ENCODE measurements at regions not wholly inside any gene's neighbourhood (a gene's known extent, or its start where the extent isn't known, plus 50 kb on each side); places are given as distances from the start of the nearest gene placed in this dataset.
"Not testable (repeated sequence)": the region's sequence is repeated elsewhere in the genome, so short reads cannot be mapped to it uniquely, and the experiment has no call there.

DNA sequence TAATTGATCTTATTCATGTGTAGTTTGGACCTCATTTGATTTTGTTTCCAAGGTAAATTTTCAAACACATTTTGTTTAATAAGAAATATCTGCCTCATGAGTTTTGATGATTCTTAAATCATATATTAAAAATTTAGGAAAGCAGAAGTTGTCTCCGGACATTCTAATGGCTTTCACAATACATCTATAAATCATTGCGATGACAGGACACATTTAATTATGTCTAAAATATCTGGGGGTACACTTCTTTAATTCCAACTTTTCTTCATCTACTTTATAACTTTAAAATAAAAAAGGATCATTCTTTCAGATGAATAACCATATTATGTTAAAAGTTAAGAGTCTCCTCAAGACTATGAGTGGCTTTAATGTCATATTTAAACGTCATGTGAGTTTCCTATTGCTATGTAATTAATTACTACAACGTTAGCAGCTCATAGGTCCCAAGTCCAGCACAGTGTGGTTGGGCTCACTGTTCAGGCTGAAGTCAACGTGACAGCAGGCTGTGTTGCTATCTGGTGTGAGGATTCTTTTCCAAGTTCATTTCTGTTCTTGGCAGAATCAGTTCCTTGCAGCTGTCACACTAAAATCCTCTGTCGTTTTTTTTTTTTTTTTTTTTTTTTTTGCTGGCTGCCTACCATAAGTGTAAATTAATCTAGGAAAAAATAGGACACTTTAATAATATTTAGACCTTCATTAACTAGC, 893.5 kb downstream of the LTN1 start:
- DNase-seq: no peak

DNA sequence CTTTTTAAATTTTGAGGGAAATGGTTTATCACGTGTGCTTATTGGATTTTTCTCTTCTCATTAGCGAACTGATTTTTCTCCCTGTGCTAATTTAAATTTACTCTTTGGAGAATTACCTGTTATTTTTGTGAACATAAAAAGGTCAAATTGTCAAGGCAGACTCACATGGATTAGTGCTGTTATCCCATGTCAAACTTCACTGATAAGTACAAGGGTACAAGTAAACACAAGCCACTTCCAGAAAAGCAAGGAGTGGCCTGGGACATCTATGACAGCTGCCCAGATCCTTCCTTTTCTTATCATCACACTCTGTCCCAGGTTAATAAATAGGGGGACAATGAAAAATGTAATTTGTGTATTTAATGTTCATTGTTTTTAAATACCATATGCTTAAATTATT, 901.2 kb downstream of the LTN1 start:
- DNase-seq: no peak

DNA sequence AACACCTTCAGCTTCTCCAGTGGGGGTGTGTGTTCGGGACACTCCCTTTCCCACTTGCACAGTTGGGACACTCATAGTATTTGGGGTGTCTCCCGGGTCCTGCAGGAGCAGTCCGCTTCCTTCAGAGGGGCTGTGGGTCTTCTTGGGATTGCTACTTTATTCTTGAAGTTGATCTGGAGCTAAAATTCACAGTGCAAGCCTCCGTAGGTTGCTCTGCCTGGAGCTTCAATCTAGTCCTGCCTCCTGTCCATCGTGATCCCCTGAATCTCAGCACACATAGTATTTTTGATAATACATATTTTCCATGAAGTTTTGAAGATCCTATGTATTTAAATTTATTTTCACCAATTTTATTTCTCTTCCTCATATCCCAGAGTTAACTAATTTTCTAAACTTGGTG, 902.1 kb downstream of the LTN1 start:
- DNase-seq: no peak

DNA sequence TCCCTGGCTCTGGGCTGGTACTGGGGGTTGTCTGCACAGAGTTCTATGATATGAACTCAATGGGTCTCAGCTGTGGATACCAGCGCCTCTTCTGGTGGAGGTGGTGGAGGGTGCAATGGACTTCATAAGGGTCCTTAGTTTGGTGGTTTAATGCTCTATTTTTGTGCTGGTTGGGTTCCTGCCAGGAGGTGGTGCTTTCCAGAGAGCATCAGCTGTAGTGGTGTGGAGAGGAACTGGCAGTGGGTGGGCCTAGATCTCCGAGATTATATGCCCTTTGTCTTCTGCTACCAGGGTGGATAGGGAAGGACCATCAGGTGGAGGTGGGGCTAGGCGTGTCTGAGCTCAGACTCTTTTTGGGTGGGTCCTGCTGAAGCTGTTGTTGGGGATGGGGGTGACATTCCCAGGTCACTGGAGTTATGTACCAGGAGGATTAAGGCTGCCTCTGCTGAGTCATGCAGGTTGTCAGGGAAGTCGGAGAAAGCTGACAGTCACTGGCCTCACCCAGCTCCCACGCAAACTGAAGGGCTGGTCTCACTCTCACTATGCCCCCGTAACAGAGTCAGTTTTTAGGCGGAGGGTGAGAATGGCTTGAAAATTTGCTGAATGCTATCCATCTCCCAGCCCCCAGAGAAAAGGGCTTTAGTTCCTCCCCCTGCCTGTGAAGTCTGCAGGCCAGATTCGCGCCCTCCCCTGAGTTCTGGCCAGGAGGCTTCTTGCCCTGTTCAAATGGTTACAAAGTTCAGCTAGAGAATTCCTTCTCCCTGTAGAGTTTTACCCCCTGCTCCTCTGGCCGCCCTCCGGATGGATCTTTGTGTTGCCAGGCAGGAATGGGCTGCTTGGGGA, 902.9 kb downstream of the LTN1 start:
- no peak for DNase-seq

DNA sequence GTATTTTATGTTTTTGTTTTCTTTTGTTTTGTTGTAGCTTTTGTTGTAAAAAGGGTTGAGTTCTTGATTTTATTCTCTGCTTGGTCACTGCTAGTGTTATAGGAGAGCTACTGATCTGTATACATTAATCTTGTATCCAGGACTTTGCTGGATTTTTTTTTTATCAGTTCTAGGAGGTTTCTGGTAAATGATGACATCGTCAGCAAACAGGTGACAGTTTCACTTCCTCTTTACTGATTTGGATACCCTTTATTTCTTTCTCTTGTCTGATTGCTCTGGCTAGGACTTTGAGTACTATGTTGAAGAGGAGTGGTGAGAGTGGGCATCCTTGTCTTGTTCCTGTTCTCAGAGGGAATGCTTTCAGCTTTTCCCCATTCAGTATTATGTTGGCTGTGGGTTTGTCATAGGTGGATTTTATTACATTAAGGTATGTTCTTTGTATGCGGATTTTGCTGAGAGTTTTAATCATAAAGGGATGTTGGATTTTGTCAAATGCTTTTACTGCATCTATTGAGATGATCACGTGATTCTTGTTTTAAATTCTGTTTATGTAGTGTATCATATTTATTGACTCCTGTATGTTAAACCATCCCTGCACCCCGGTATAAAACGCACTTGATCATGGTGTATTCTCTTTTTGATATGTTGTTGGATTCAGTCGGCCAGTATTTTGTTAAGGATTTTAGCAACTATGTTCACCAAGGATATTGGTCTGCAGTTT, 905.7 kb downstream of the LTN1 start:
- no peak for DNase-seq

DNA sequence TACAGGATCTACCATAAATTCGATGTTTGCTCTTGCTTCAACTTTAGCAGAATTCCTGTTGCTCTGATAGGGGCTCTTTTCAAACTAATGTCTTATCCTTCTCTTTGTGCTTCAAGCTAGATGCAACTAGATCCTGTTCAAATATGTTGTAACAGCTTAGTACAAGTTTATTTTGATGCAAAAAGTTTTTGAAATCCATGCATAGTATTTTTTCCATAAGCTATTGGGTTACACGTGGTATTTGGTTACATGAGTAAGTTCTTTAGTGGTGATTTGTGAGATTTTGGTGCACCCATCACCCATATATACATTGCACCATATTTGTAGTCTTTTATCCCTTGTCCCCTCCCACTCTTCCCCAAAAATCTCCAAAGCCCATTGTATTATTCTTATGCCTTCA, 907.7 kb downstream of the LTN1 start:
- no peak for DNase-seq

DNA sequence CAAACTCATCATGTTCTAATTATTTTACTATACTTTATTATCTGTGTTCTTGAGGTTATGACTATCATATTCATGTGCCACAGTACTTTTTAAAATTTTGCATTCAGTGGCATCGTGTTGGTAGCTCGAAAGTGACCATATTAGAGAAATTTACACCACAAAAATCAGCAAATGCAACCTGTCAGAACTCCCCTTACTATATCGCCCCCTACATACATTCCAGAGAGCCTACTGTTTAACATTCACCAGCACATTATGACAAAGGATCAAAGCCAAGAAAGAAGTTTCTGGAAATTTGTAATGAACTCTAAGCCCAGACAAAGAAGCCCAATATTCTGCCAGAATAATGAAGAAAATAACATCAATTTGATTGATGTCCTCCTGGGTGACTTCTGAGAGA, 909.3 kb downstream of the LTN1 start:
- no peak for DNase-seq

DNA sequence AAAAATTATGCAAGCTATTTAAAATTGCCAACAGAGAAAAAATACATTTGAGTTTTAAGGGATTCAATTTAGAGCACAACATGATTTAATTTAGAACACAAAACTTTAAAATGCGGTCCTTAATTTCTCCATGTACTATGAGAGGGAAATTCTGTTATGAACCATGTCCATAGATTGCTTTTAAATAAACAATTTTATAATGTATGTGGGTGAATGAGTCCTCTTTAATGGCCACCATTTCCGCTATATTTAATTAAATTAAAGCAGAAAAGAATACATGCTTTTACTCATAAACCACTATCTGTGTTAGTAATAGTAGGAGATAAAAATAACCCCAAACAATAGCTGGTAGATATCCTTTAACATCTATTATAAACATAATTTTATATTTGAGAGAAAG, 914.6 kb downstream of the LTN1 start:
- no peak for DNase-seq

DNA sequence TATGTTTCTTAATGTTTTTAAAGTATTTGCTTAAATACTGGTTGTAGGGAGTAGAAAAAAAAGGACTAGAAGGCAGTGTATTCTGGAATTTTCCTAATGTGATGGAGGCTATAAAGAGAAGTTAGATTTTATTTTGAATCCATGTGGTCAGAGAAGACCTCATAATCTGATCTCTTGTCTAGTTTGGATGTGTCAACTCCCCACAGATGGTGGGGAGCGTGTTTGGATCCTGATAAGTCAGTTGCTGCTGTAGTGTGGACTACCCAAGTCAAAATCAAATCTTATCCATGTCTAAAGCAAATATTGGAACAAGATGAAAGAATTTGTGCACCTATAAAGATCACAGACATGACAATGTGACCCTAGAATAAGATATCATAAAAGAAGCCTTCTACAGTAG, 918.0 kb downstream of the LTN1 start:
- DNase-seq: no peak

DNA sequence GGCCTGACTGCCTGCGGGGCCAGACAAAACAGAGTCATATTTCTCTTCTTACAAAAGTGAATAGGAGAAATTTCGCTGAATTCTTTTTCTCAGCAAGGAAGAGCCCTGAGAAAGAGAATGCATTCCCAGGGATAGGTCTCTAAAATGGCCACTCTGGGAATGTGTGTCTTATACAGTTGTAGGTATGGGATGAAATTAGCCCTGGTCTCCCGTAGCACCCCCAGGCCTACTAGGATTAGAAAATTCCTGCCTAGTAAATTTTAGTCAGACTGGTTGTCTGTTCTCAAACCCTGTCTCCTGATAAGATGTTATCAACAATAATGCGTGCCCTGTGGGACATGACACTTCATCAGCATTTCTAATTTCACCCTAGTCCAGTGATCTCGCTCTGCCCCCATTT, 920.1 kb downstream of the LTN1 start:
- no peak for DNase-seq

DNA sequence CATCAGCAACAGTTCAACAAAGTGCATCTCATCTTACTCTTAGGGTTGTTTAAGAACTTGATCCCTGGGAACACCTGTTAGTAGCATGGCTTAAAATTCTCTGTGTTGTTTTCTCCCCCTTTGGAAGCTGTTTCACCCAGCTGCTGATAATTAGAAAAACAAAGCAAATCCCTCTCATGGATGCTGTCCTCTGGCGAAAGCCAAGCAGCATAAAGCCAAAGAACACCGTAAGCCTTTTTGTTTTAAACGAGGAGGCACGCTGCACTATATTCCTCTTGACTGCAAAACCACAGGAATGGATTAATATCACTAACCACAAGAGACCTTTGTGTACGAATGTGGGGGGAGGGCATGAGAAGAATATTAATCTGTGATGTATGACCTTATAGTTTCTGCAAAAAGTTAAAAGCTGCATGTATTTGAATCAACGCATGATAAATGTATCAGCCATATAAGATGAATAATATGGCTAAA, 923.2 kb downstream of the LTN1 start:
- DNase-seq: no peak

DNA sequence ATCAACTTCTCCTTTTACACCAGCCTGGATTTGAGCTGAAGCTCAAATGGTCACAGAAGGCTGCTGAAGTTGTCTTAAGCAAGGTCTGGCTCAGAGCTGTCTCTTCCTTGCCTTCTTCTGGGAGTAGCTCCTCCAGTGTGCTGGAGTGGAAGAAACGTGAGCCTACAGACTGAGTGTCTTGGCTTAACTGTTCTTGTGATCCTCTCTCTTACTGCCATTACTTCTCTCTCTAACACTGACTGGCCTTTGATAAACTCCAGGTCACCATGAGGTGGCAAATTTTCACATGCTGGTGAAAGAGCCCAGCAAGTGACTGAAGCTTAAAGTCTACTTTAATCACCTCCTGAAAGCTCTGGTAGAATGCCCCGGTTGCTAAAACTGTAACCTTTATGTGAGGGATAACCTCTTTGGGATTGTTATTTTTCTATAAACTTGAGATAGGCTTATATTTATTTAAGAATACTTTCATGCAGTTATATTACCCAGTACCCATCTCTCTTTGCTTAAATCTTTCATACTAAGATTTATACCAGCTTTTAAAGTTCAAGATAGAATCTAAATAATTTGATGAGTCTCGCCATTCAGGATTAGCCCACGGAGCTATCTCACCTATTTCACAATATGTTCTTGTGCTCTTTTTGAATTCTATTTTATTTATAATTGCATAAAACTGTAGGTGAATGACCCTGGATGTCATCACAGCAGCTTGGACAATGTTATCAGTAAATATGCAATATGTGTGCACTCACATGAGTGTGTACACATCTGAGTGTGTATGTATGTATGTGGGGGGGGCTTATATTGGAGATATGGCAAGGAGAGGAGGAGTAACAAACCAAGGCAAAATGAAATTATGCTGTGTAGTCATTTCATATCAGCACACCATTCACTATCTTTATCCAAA, 924.0 kb downstream of the LTN1 start:
- no peak for DNase-seq

DNA sequence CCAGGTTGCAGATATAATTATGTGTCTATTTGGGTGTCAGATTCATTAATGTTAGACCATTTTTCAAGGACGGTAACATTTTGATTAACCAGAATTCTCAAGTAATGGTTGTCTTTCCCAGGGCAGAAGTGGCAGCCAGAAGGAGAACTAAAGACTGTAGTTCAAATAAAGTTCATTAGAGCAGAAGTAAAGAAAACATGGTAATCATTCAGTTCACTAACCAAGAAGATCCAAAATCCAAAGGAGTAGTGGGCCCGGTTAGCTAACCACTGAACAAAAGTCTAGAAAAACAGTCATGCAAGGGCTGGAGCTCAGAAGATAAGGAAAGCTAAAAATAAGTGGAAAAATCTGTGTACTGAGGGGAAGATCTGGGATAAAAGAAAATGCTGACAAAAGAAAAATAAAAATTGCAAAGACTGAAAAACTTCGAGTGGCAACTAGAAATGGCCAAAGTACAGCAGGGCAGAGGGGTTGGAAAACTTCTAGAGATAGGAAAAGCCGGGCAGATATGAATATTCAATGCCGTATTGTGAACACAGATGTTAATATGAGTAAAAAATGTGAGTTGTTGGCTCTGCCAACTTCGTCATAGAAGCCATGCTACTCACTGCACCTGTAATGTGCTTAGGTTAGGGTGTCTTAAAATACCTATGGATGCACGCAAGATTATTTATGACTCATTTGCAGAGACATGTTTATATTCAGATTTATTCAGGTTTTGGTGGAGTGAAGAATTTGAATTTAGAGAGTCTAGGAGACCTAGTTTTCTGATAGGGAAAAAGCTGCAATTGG, 925.9 kb downstream of the LTN1 start:
- DNase-seq: no peak

DNA sequence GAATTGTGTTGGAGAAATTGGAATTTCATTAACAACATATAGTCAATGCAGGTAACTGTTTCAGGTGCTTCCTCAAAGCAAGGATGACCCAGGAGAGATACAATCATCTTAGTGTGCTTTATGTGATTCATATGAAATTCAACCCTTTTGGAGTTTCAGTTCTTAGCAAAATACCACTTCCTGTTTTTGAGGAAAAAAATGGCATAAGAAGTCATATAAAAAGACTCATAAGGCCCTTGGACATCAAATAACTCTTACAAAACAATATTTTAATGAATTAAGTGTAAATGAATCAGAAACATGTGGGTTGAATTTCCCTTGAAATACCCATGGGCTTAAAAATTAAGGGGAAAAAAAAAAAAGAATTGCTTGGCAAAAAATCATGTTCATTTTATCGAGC, 926.6 kb downstream of the LTN1 start:
- no peak for DNase-seq

DNA sequence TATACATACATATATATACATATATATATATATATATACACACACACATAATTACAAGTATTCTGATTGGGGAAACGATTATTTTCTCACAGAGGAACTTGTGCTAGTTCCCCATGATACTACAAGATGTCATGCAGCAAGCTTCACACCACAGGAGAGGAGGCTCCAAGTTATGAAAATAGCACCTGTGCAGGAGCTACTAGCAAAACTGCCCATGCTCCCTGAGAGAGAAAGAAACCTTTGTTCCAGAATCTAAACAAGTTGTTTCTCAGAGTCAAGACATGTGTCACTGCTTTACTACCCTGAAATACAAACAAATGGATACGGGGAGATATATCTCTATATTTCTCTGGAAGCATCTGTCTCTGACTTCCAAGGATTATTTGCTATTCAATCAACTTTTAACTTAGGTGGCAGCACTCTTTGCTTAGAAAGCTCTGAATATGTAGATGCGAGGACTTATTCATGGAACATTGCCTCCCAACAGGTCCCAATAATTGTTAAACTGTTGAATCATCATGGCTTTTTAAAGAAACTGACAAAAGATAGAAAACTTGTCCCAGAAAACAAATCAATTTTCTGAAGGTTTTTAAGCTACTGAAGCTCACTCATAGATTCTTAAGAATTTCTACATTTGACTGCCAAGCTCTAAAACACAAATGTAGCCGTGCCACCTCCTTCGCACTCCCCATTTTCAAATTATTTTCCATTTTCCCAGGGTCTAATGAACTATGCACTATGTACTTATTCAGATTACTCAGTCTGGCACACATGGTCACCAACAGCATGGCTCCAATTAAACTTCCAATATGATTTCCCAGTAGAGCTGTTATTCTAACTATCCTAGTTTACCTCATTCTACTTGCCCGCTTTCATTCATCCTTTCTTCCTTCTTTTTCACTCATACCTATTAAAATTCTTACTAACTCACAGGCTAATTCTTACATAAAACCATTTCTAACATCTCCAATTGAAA, 929.1 kb downstream of the LTN1 start:
- DNase-seq: no peak

DNA sequence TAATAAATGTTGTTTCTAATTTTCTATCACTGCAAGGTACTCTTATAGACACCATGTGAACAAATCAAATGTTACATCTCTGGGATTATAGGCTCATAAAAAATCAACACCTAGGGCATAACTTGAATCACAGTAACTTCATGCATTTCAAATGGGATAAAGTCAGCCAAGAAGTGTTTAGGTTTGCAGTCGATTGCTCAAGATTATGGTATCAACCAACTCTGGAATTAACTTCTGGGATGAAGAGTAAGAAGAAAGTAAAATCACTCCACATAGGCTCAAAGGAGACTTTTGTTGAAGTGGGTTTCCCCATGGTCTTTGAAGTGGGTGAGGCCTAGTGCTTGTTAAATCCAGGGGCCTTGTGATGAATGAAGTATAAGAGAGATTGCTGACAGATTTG, 939.7 kb downstream of the LTN1 start:
- DNase-seq: not testable (repeated sequence)

DNA sequence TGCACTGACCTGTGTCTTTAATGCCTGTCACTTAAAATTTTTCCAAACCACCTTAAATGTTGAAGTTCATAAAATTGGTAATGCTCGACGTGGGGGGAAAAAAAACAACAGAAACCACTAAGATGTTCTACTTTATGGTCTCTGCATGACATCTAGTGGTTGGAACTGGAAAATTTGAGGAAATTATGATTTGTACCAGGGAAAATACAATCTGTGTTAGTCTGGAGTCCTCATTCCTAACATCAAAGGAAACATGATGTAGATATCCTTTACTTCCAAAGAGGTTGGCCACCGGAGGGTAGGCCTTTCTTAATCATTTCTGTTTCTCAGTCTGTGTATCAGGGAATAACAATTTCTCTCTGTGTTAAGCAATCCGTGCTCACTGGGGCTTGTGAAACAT, 941.0 kb downstream of the LTN1 start:
- not testable (repeated sequence) for DNase-seq

DNA sequence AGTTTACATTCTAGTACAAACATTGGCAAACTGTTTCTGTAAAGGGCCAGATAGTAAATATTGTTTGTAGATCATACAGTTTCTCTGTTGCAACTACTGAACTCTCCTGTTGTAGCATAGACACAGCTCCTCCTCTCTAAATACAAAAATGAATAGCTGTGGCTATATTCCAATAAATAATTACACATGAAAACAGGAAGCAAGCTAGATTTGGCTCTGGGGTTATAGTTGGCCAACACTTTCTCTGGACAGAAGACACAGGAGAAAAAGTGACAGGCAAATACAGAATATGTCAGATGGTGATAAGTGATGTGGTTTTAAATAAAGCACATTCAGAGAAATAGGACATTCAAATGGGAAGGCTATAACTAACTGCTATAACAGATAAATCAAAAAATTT, 957.0 kb downstream of the LTN1 start:
- not testable (repeated sequence) for DNase-seq

DNA sequence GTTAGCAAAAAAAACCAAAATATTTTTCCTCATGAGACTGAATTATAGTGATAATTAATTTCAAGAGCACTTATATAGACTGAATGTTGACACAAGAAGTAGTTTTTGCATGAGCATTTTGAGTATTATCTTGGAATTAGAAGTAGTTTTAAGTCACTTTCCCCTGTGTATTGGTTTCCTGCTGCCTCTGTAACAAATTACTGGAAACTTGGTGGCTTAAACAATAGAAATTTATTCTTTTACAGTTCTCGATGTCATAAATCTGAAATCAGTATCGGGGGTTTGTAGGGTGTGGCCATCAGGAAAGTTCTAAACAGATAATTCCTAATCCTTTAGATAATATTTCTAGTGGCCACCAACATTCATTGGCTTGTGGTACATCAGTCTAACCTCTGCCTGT, 957.8 kb downstream of the LTN1 start:
- not testable (repeated sequence) for DNase-seq

DNA sequence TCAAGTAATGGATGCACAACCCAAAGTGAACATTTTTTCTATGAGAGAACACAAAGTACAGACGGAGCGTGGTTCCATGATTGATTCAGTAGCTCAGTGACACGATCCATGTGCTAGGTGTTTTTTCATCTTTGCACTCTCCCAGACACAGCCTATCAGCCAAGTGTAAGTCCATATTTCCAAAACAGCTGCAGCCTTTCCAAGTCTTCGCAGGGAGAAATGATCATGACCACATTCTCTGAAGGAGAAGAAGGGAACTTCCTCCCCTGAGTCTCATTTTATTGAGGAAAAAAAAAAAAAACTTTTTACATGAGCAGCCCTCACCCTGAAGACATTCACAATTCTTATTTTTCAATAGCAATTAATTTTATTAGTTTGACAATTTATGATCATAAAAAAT, 958.3 kb downstream of the LTN1 start:
- DNase-seq: not testable (repeated sequence)
